ENCODE measurements at regions not wholly inside any gene's neighbourhood (a gene's known extent, or its start where the extent isn't known, plus 50 kb on each side); places are given as distances from the start of the nearest gene placed in this dataset.

- Histone ChIP-seq H2AK5ac (ENCODE audit: low read length, severe bottlenecking) (no peak overlapping the region), H2BK15ac (ENCODE audit: low read depth, poor library complexity, severe bottlenecking) (no peak overlapping the region), H3K4me3 (ENCODE audit: insufficient read depth in 1 of 2, low read depth in 1 of 2, low read length in 2 of 2) (no peak overlapping the region), H2AFZ (ENCODE audit: low read depth, low read length) (no peak overlapping the region), H3K79me1 (replicated peaks; ENCODE audit: low read length, poor library complexity, severe bottlenecking) (no peaks in the 10 kb centered on the region), H3K14ac (ENCODE audit: low read length in 2 of 2) (no peak overlapping the region), H3K9me3 (ENCODE audit: control insufficient read depth, low read length) (no peaks in the 10 kb centered on the region), H3K23ac (ENCODE audit: low read length in 2 of 2) (no peak overlapping the region), H3K27ac (ENCODE audit: low read length, poor library complexity, severe bottlenecking) (no peak overlapping the region), H3K27me3 (ENCODE audit: control insufficient read depth in 1 of 2, insufficient read depth in 1 of 2, low read length in 2 of 2) (peaks cover 0 to 15% of the 10 kb centered on the region in 2 experiments), H3K4me2 (ENCODE audit: low read length, poor library complexity, severe bottlenecking) (no peak overlapping the region), H3K18ac (ENCODE audit: low read depth in 1 of 2, low read length in 2 of 2) (no peak overlapping the region), H3K4ac (ENCODE audit: low read depth in 1 of 2, low read length in 2 of 2) (no peak overlapping the region), H4K8ac (ENCODE audit: low read length) (no peak overlapping the region), H2BK5ac (ENCODE audit: low read depth, low read length, poor library complexity, severe bottlenecking) (no peak overlapping the region), H2BK120ac (ENCODE audit: low read depth, low read length) (no peak overlapping the region), H3K4me1 (ENCODE audit: control insufficient read depth, insufficient read depth, low read depth, low read length) (no peaks in the 10 kb centered on the region), H2BK12ac (ENCODE audit: low read length in 2 of 2) (no peak overlapping the region), H4K91ac (ENCODE audit: low read length) (no peak overlapping the region), H3K36me3 (ENCODE audit: control insufficient read depth in 1 of 2, insufficient read depth in 2 of 2, low read depth in 1 of 2, low read length in 2 of 2) (no peaks in the 10 kb centered on the region), H3K9ac (ENCODE audit: low read length) (no peak overlapping the region)
- no peak for DNase-seq
- 64% methylated on average over 9 of the region's 9 CpGs for WGBS
These were observed 68.2 kb upstream of the IRX6 start for GRCh38 chr16:55255733-55256282.

GRCh38 chr16:55256412-55257016, 67.5 kb upstream of the IRX6 start:
- H3K18ac ChIP-seq (ENCODE audit: low read depth in 1 of 2, low read length in 2 of 2), result no peak overlapping the region
- H3K36me3 ChIP-seq (ENCODE audit: control insufficient read depth in 1 of 2, insufficient read depth in 2 of 2, low read depth in 1 of 2, low read length in 2 of 2), result no peaks in the 10 kb centered on the region
- H3K9ac ChIP-seq (ENCODE audit: low read length), result no peak overlapping the region
- no peaks in the 10 kb centered on the region for H3K9me3 ChIP-seq (ENCODE audit: control insufficient read depth, low read length)
- peaks cover 0 to 15% of the 10 kb centered on the region in 2 experiments for H3K27me3 ChIP-seq (ENCODE audit: control insufficient read depth in 1 of 2, insufficient read depth in 1 of 2, low read length in 2 of 2)
- no peak overlapping the region for H2BK15ac ChIP-seq (ENCODE audit: low read depth, poor library complexity, severe bottlenecking)
- no peak overlapping the region for H3K27ac ChIP-seq (ENCODE audit: low read length, poor library complexity, severe bottlenecking)
- no peaks in the 10 kb centered on the region for H3K4me1 ChIP-seq (ENCODE audit: control insufficient read depth, insufficient read depth, low read depth, low read length)
- no peak overlapping the region for H2AFZ ChIP-seq (ENCODE audit: low read depth, low read length)
- 88% methylated on average over 18 of the region's 20 CpGs for WGBS
- H2BK120ac ChIP-seq (ENCODE audit: low read depth, low read length), result no peak overlapping the region
- no peak overlapping the region for H3K4me2 ChIP-seq (ENCODE audit: low read length, poor library complexity, severe bottlenecking)
- H3K79me1 ChIP-seq (replicated peaks; ENCODE audit: low read length, poor library complexity, severe bottlenecking), result no peaks in the 10 kb centered on the region
- H4K8ac ChIP-seq (ENCODE audit: low read length), result no peak overlapping the region
- no peak overlapping the region for H3K4ac ChIP-seq (ENCODE audit: low read depth in 1 of 2, low read length in 2 of 2)
- peak overlapping the region in 1 of 2 experiments; percentile 22 for H3K4me3 ChIP-seq (ENCODE audit: insufficient read depth in 1 of 2, low read depth in 1 of 2, low read length in 2 of 2)
- DNase-seq, result no peak
- H3K14ac ChIP-seq (ENCODE audit: low read length in 2 of 2), result no peak overlapping the region
- H2BK5ac ChIP-seq (ENCODE audit: low read depth, low read length, poor library complexity, severe bottlenecking), result no peak overlapping the region
- no peak overlapping the region for H4K91ac ChIP-seq (ENCODE audit: low read length)
- H2BK12ac ChIP-seq (ENCODE audit: low read length in 2 of 2), result no peak overlapping the region
- H3K23ac ChIP-seq (ENCODE audit: low read length in 2 of 2), result no peak overlapping the region
- no peak overlapping the region for H2AK5ac ChIP-seq (ENCODE audit: low read length, severe bottlenecking)

DNA sequence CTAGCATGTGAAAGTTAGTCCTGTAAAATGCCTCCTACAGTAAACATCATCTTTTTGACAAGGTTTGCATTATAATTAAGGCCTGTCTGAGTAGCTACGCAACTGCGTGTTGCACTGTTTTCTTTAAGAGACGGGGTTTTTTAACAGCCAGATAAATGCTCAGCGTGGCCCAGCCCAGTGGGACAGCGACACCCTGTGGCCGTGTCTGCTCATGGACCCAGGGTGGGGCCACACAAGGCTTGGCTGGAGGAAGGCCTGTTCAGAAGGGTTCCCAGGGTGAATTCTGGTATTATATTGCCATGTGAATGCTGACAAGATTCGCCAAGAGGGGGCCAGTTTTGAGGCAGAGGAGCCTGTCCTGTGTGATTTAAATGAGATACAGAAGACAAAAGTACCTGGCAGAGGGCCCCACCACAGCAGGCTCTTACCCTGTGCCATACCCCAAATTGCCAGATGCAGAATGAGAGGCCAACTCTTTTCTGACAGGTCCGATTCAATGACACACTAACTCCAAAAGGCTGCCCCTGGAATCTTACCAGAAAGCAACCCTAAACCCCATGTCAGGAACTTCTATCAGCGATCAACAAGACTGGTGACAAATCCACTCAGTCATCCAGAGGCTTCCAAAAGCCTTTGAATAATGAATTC, 65.9 kb upstream of the IRX6 start:
- H3K9me3 ChIP-seq (ENCODE audit: control insufficient read depth, low read length), result no peaks in the 10 kb centered on the region
- H3K36me3 ChIP-seq (ENCODE audit: control insufficient read depth in 1 of 2, insufficient read depth in 2 of 2, low read depth in 1 of 2, low read length in 2 of 2), result no peaks in the 10 kb centered on the region

DNA sequence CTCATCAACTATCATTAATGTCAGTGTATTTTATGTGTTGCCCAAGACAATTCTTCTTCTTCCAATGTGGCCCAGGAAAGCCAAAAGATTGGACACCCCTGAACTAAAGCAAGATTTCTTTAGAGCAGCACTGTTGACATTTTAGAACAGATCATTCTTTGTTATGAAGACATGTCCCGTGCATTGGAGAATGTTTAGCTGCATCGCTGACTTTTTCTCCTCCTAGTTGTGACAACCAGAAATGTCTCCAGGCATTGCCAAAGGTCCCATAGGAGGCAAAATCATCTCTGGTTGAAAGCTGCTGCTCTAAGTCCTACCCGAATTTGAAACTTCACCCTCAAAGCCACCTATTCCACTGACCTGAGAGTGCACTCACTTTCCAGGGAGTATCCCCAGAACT, 62.7 kb upstream of the IRX6 start:
- Histone ChIP-seq H3K23ac (ENCODE audit: low read length in 2 of 2) (no peak overlapping the region), H3K36me3 (ENCODE audit: control insufficient read depth in 1 of 2, insufficient read depth in 2 of 2, low read depth in 1 of 2, low read length in 2 of 2) (no peaks in the 10 kb centered on the region), H3K4ac (ENCODE audit: low read depth in 1 of 2, low read length in 2 of 2) (no peak overlapping the region), H2BK12ac (ENCODE audit: low read length in 2 of 2) (no peak overlapping the region), H4K8ac (ENCODE audit: low read length) (no peak overlapping the region), H2BK5ac (ENCODE audit: low read depth, low read length, poor library complexity, severe bottlenecking) (no peak overlapping the region), H3K4me3 (ENCODE audit: insufficient read depth in 1 of 2, low read depth in 1 of 2, low read length in 2 of 2) (no peak overlapping the region), H3K27me3 (ENCODE audit: control insufficient read depth in 1 of 2, insufficient read depth in 1 of 2, low read length in 2 of 2) (peaks cover 0 to 21% of the 10 kb centered on the region in 2 experiments), H3K18ac (ENCODE audit: low read depth in 1 of 2, low read length in 2 of 2) (no peak overlapping the region), H2BK120ac (ENCODE audit: low read depth, low read length) (no peak overlapping the region), H3K27ac (ENCODE audit: low read length, poor library complexity, severe bottlenecking) (no peak overlapping the region), H3K9me3 (ENCODE audit: control insufficient read depth, low read length) (peaks cover 5% of the 10 kb centered on the region), H3K79me1 (replicated peaks; ENCODE audit: low read length, poor library complexity, severe bottlenecking) (no peaks in the 10 kb centered on the region), H3K14ac (ENCODE audit: low read length in 2 of 2) (no peak overlapping the region), H2AFZ (ENCODE audit: low read depth, low read length) (no peak overlapping the region), H2BK15ac (ENCODE audit: low read depth, poor library complexity, severe bottlenecking) (no peak overlapping the region), H3K9ac (ENCODE audit: low read length) (no peak overlapping the region), H2AK5ac (ENCODE audit: low read length, severe bottlenecking) (no peak overlapping the region), H4K91ac (ENCODE audit: low read length) (no peak overlapping the region), H3K4me2 (ENCODE audit: low read length, poor library complexity, severe bottlenecking) (no peak overlapping the region), H3K4me1 (ENCODE audit: control insufficient read depth, insufficient read depth, low read depth, low read length) (no peaks in the 10 kb centered on the region)
- DNase-seq, result no peak
- 91% methylated on average over 3 of the region's 3 CpGs for WGBS

More for the DNA sequence above, 65.9 kb upstream of the IRX6 start:
- no peak overlapping the region for H2AK5ac ChIP-seq (ENCODE audit: low read length, severe bottlenecking)
- H3K27ac ChIP-seq (ENCODE audit: low read length, poor library complexity, severe bottlenecking), result no peak overlapping the region
- no peak overlapping the region for H4K8ac ChIP-seq (ENCODE audit: low read length)
- no peaks in the 10 kb centered on the region for H3K79me1 ChIP-seq (replicated peaks; ENCODE audit: low read length, poor library complexity, severe bottlenecking)
- H4K91ac ChIP-seq (ENCODE audit: low read length), result no peak overlapping the region
- H3K9ac ChIP-seq (ENCODE audit: low read length), result no peak overlapping the region
- WGBS, result 43% methylated on average over 9 of the region's 9 CpGs
- no peak overlapping the region for H3K4ac ChIP-seq (ENCODE audit: low read depth in 1 of 2, low read length in 2 of 2)
- H3K18ac ChIP-seq (ENCODE audit: low read depth in 1 of 2, low read length in 2 of 2), result no peak overlapping the region
- DNase-seq, result no peak
- no peak overlapping the region for H3K4me3 ChIP-seq (ENCODE audit: insufficient read depth in 1 of 2, low read depth in 1 of 2, low read length in 2 of 2)
- H2BK12ac ChIP-seq (ENCODE audit: low read length in 2 of 2), result no peak overlapping the region
- no peak overlapping the region for H3K14ac ChIP-seq (ENCODE audit: low read length in 2 of 2)
- no peak overlapping the region for H2BK5ac ChIP-seq (ENCODE audit: low read depth, low read length, poor library complexity, severe bottlenecking)
- H3K4me2 ChIP-seq (ENCODE audit: low read length, poor library complexity, severe bottlenecking), result no peak overlapping the region
- H2AFZ ChIP-seq (ENCODE audit: low read depth, low read length), result no peak overlapping the region
- H3K23ac ChIP-seq (ENCODE audit: low read length in 2 of 2), result no peak overlapping the region
- H3K27me3 ChIP-seq (ENCODE audit: control insufficient read depth in 1 of 2, insufficient read depth in 1 of 2, low read length in 2 of 2), result peaks cover 0 to 15% of the 10 kb centered on the region in 2 experiments
- H2BK15ac ChIP-seq (ENCODE audit: low read depth, poor library complexity, severe bottlenecking), result no peak overlapping the region
- no peaks in the 10 kb centered on the region for H3K4me1 ChIP-seq (ENCODE audit: control insufficient read depth, insufficient read depth, low read depth, low read length)
- H2BK120ac ChIP-seq (ENCODE audit: low read depth, low read length), result no peak overlapping the region
